ENCODE measurements at regions not wholly inside any gene's neighbourhood (a gene's known extent, or its start where the extent isn't known, plus 50 kb on each side); places are given as distances from the start of the nearest gene placed in this dataset.

GRCh38 chr7:45988405-45989057, 67.5 kb upstream of the IGFBP3 start:
- no peak for DNase-seq

- no peak for DNase-seq
Observed at GRCh38 chr7:45987521-45988290, 66.6 kb upstream of the IGFBP3 start.

- no peak for DNase-seq
Observed at GRCh38 chr7:45986355-45987298, 65.6 kb upstream of the IGFBP3 start.

GRCh38 chr7:45985902-45986301, 64.8 kb upstream of the IGFBP3 start:
- peak; percentile 63 for DNase-seq

GRCh38 chr7:45984386-45985295, 63.6 kb upstream of the IGFBP3 start:
- no peak for DNase-seq

GRCh38 chr7:45983720-45984255, 62.7 kb upstream of the IGFBP3 start:
- no peak for DNase-seq

GRCh38 chr7:45982907-45983719, 62.0 kb upstream of the IGFBP3 start:
- DNase-seq, result no peak

GRCh38 chr7:45982132-45982531, 61.1 kb upstream of the IGFBP3 start:
- no peak for DNase-seq

- no peak for DNase-seq
Observed at GRCh38 chr7:45980973-45981372, 59.9 kb upstream of the IGFBP3 start.

- peak; percentile 36 for DNase-seq
Observed at GRCh38 chr7:45980181-45980905, 59.3 kb upstream of the IGFBP3 start.

- no peak for DNase-seq
Observed at GRCh38 chr7:45979275-45980180, 58.5 kb upstream of the IGFBP3 start.

- DNase-seq, result peak; percentile 23
Observed at GRCh38 chr7:45978731-45979211, 57.7 kb upstream of the IGFBP3 start.

- DNase-seq, result peak; percentile 96
Observed at GRCh38 chr7:45978010-45978681, 57.1 kb upstream of the IGFBP3 start.

- no peak for DNase-seq
Observed at GRCh38 chr7:45977256-45977780, 56.2 kb upstream of the IGFBP3 start.

GRCh38 chr7:45976485-45976856, 55.4 kb upstream of the IGFBP3 start:
- no peak for DNase-seq

GRCh38 chr7:45975847-45976484, 54.9 kb upstream of the IGFBP3 start:
- DNase-seq, result no peak

- no peak for DNase-seq
Observed at GRCh38 chr7:45975367-45975766, 54.3 kb upstream of the IGFBP3 start.
